Keratinocyte (primary cell): ENCODE measurements at regions not wholly inside any gene's neighbourhood (a gene's known extent, or its start where the extent isn't known, plus 50 kb on each side); places are given as distances from the start of the nearest gene placed in this dataset.

Experiments
- DNase-seq: peaks from one replicate; pipeline ENCODE4 v3.0.0-alpha.2; 2011; ENCODE audit warnings: low read depth, missing footprints, low spot score
- FAIRE-seq: peaks from 2 replicates; lab custom pipeline; 2011; peaks lifted over from hg19 to GRCh38; lab: Jason Lieb, UNC
- H2AFZ ChIP-seq: 2 replicates; pipeline ENCODE4 v1.6.0; 2012; ENCODE audit warnings: low read length, control low read depth, inconsistent platforms; ENCODE audit not compliant: control insufficient read depth
- H3K27ac ChIP-seq: 2 replicates; pipeline ENCODE4 v1.5.1; 2011; ENCODE audit warnings: low read length; ENCODE audit not compliant: control insufficient read depth, insufficient read depth
- H3K27me3 ChIP-seq: 3 replicates; pipeline ENCODE4 v1.6.0; 2011; ENCODE audit warnings: low read length; ENCODE audit not compliant: control insufficient read depth, insufficient read depth; ENCODE audit errors: extremely low read depth
- H3K36me3 ChIP-seq, 2 experiments: 2 replicates in 1 of 2; 3 replicates in 1 of 2; pipeline ENCODE4 v1.5.1; 2011; ENCODE audit warnings: low read length in 2 of 2, mild to moderate bottlenecking in 1 of 2; ENCODE audit not compliant: control insufficient read depth in 2 of 2, insufficient read depth in 2 of 2; ENCODE audit errors: extremely low read depth in 1 of 2
- H3K4me1 ChIP-seq: 3 replicates; pipeline ENCODE4 v1.5.1; 2011; ENCODE audit warnings: low read length; ENCODE audit not compliant: control insufficient read depth, insufficient read depth; ENCODE audit errors: extremely low read depth
- H3K4me2 ChIP-seq: 3 replicates; pipeline ENCODE4 v1.6.0; 2011; ENCODE audit warnings: low read depth, low read length; ENCODE audit not compliant: control insufficient read depth, insufficient read depth; ENCODE audit errors: extremely low read depth
- H3K4me3 ChIP-seq, 3 experiments: fragments of 200-600 bp in 1 of 3; sonication (generic) in 1 of 3; 2 replicates in 2 of 3; 3 replicates in 1 of 3; pipeline ENCODE4 v1.5.1; 2011 to 2016; ENCODE audit warnings: low read length in 3 of 3, mild to moderate bottlenecking in 3 of 3, control low read depth in 2 of 3, inconsistent platforms in 1 of 3, low read depth in 1 of 3, mixed read lengths in 1 of 3, mixed run types in 1 of 3, moderate library complexity in 1 of 3; ENCODE audit not compliant: control insufficient read depth in 2 of 3, insufficient read depth in 2 of 3; ENCODE audit errors: extremely low read depth in 1 of 3
- H3K79me2 ChIP-seq: 2 replicates; pipeline ENCODE4 v1.6.0; 2012; ENCODE audit warnings: low read length; ENCODE audit not compliant: control insufficient read depth, insufficient read depth
- H3K9ac ChIP-seq: 3 replicates; pipeline ENCODE4 v1.6.0; 2011; ENCODE audit warnings: low read length; ENCODE audit not compliant: control insufficient read depth, insufficient read depth; ENCODE audit errors: extremely low read depth
- H3K9me1 ChIP-seq: 3 replicates; pipeline ENCODE4 v1.6.0; 2011; ENCODE audit warnings: low read length; ENCODE audit not compliant: control insufficient read depth, insufficient read depth; ENCODE audit errors: extremely low read depth
- H3K9me3 ChIP-seq: 2 replicates; pipeline ENCODE4 v1.5.1; 2012; ENCODE audit warnings: low read depth, low read length; ENCODE audit not compliant: control insufficient read depth
- H4K20me1 ChIP-seq: 3 replicates; pipeline ENCODE4 v1.6.0; 2011; ENCODE audit warnings: low read length; ENCODE audit not compliant: control insufficient read depth, insufficient read depth; ENCODE audit errors: extremely low read depth
- EZH2 ChIP-seq: IDR thresholded peaks from one replicate; pipeline ENCODE4 v1.6.1; 2012; ENCODE audit warnings: inconsistent platforms, mild to moderate bottlenecking, low read length, moderate library complexity
- dilution Hi-C: fragments of 300-500 bp; cut with MboI; formaldehyde crosslinking; loops from one replicate; pipeline ENCODE4 v1.7.0; 2020; ENCODE audit warnings: low sequenced_read_pairs; ENCODE audit not compliant: extremely low pct_ligation_motif_present
- TF ChIP-seq, protein P1 (sequence below), 3 experiments: IDR thresholded peaks in 1 of 3; conservative IDR thresholded peaks in 1 of 3; optimal IDR thresholded peaks in 1 of 3; 2 replicates in 2 of 3; 3 replicates in 1 of 3; pipeline versions ENCODE3 to v1.5.1; 2011; ENCODE audit warnings: low read length in 3 of 3, mild to moderate bottlenecking in 3 of 3, moderate library complexity in 2 of 3, control low read depth in 1 of 3, inconsistent platforms in 1 of 3; ENCODE audit not compliant: insufficient read depth in 2 of 3; ENCODE audit errors: extremely low read depth in 1 of 3

DNA sequence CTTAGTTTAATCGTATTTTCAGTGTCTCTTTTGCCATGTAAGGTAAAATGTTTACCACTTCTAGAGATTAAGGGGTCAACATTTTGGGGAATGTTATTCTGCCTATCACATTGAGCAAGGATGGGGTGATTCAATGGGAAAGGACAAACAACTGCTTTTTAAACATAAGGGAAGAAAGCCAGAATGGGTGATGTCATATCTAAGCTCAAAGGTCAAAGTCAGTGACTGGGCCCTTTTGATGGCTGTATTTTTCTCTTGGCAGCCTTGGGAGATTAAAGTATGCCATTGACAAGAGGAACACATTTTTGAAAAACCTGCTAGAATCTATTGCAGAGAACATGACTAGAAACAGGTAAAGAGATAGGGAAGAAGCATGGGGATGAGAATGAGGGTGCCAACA lies 477.3 kb upstream of the IRAK1BP1 start:
- no peaks in the 10 kb centered on the region for H3K4me1 ChIP-seq
- no peak for TF ChIP-seq EZH2
- TF ChIP-seq, protein P1, sequence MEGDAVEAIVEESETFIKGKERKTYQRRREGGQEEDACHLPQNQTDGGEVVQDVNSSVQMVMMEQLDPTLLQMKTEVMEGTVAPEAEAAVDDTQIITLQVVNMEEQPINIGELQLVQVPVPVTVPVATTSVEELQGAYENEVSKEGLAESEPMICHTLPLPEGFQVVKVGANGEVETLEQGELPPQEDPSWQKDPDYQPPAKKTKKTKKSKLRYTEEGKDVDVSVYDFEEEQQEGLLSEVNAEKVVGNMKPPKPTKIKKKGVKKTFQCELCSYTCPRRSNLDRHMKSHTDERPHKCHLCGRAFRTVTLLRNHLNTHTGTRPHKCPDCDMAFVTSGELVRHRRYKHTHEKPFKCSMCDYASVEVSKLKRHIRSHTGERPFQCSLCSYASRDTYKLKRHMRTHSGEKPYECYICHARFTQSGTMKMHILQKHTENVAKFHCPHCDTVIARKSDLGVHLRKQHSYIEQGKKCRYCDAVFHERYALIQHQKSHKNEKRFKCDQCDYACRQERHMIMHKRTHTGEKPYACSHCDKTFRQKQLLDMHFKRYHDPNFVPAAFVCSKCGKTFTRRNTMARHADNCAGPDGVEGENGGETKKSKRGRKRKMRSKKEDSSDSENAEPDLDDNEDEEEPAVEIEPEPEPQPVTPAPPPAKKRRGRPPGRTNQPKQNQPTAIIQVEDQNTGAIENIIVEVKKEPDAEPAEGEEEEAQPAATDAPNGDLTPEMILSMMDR (optimal IDR thresholded peaks at IDR 0.05 in 1 of 3, IDR thresholded peaks at IDR 0.05 in 1 of 3, conservative IDR thresholded peaks at IDR 0.05 in 1 of 3; ENCODE audit: extremely low read depth in 1 of 3, insufficient read depth in 2 of 3, low read length in 3 of 3), result no peak
- H3K36me3 ChIP-seq, result no peaks in the 10 kb centered on the region
- H3K9me1 ChIP-seq, result no peaks in the 10 kb centered on the region
- dilution Hi-C loops, result no loop called here
- no peak overlapping the region for H3K4me3 ChIP-seq
- H3K79me2 ChIP-seq, result no peaks in the 10 kb centered on the region
- no peaks in the 10 kb centered on the region for H3K27me3 ChIP-seq
- no peak overlapping the region for H3K4me2 ChIP-seq
- FAIRE-seq, result no peak
- no peaks in the 10 kb centered on the region for H4K20me1 ChIP-seq
- no peak overlapping the region for H3K9ac ChIP-seq
- no peak overlapping the region for H3K27ac ChIP-seq
- no peak for DNase-seq
- no peaks in the 10 kb centered on the region for H3K9me3 ChIP-seq
- no peak overlapping the region for H2AFZ ChIP-seq

DNA sequence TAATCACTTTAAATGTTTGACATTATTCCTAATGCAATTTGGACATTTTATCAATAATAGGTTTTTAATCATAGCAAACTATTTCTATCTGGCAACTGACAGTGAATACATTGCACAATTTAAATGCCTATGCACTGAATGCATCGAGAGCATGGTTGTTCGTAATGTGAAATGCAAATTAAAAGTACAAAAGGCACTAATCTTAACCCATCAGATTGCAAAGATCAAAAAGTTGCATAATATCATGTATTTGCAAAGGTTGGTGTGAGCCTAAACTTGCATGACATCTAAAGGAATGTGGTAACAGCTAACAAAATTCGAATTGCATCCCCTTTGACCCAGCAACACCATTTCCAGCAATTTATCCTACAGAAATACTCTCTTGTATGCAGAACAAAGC lies 469.9 kb upstream of the IRAK1BP1 start:
- Histone ChIP-seq H2AFZ (no peak overlapping the region), H3K27me3 (no peaks in the 10 kb centered on the region), H3K9me1 (no peaks in the 10 kb centered on the region), H3K4me3 (no peak overlapping the region), H3K79me2 (no peaks in the 10 kb centered on the region), H3K9ac (no peak overlapping the region), H3K9me3 (no peaks in the 10 kb centered on the region), H3K4me2 (no peak overlapping the region), H3K36me3 (no peaks in the 10 kb centered on the region), H4K20me1 (no peaks in the 10 kb centered on the region), H3K27ac (no peak overlapping the region), H3K4me1 (no peaks in the 10 kb centered on the region)
- DNase-seq (no peak), FAIRE-seq (no peak)
- TF ChIP-seq, protein P1 (optimal IDR thresholded peaks at IDR 0.05 in 1 of 3, IDR thresholded peaks at IDR 0.05 in 1 of 3, conservative IDR thresholded peaks at IDR 0.05 in 1 of 3; ENCODE audit: extremely low read depth in 1 of 3, insufficient read depth in 2 of 3, low read length in 3 of 3), result no peak
- TF ChIP-seq EZH2, result no peak
- dilution Hi-C loops, result no loop called here
